ENCODE measurements at regions not wholly inside any gene's neighbourhood (a gene's known extent, or its start where the extent isn't known, plus 50 kb on each side); places are given as distances from the start of the nearest gene placed in this dataset.
"Not testable (repeated sequence)": the region's sequence is repeated elsewhere in the genome, so short reads cannot be mapped to it uniquely, and the experiment has no call there.

GRCh38 chr17:73912373-73912746 is 268.1 kb upstream of the SDK2 start:
- Histone ChIP-seq H3K9me3 (ENCODE audit: control insufficient read depth in 5 of 5, low read length in 5 of 5) (peaks cover 3 to 22% (median 10%) of the 10 kb centered on the region in 5 donors), H3K27me3 (ENCODE audit: control insufficient read depth in 5 of 5, insufficient read depth in 4 of 5, low read length in 5 of 5) (peaks cover 8 to 20% (median 13%) of the 10 kb centered on the region in 5 donors), H3K36me3 (ENCODE audit: control insufficient read depth in 5 of 5, insufficient read depth in 5 of 5, low read length in 5 of 5) (no peaks in the 10 kb centered on the region)

GRCh38 chr17:73914536-73915274 is 270.5 kb upstream of the SDK2 start:
- Histone ChIP-seq H3K36me3 (ENCODE audit: control insufficient read depth in 5 of 5, insufficient read depth in 5 of 5, low read length in 5 of 5) (no peaks in the 10 kb centered on the region), H3K4me3 (ENCODE audit: low read depth in 1 of 5, low read length in 5 of 5) (peak overlapping the region in 1 of 5 donors; percentile 2), H3K9ac (ENCODE audit: low read length in 5 of 5) (no peak overlapping the region), H3K9me3 (ENCODE audit: control insufficient read depth in 5 of 5, low read length in 5 of 5) (peaks cover 3 to 22% (median 10%) of the 10 kb centered on the region in 5 donors), H3K27me3 (ENCODE audit: control insufficient read depth in 5 of 5, insufficient read depth in 4 of 5, low read length in 5 of 5) (peaks cover 5 to 12% (median 8%) of the 10 kb centered on the region in 5 donors), H3K4me1 (ENCODE audit: control insufficient read depth in 5 of 5, insufficient read depth in 5 of 5, low read length in 5 of 5) (no peaks in the 10 kb centered on the region), H3K27ac (ENCODE audit: low read depth, low read length) (no peak overlapping the region)

More at GRCh38 chr17:73912373-73912746, 268.1 kb upstream of the SDK2 start:
- H3K9ac ChIP-seq (ENCODE audit: low read length in 5 of 5): no peak overlapping the region
- H3K4me1 ChIP-seq (ENCODE audit: control insufficient read depth in 5 of 5, insufficient read depth in 5 of 5, low read length in 5 of 5): no peaks in the 10 kb centered on the region
- H3K27ac ChIP-seq (ENCODE audit: low read depth, low read length): no peak overlapping the region
- H3K4me3 ChIP-seq (ENCODE audit: low read depth in 1 of 5, low read length in 5 of 5): no peak overlapping the region

GRCh38 chr17:73919033-73919432 is 274.8 kb upstream of the SDK2 start:
- H3K27ac ChIP-seq (ENCODE audit: low read depth, low read length); H3K4me1 ChIP-seq (ENCODE audit: control insufficient read depth in 5 of 5, insufficient read depth in 5 of 5, low read length in 5 of 5); H3K36me3 ChIP-seq (ENCODE audit: control insufficient read depth in 5 of 5, insufficient read depth in 5 of 5, low read length in 5 of 5); H3K4me3 ChIP-seq (ENCODE audit: low read depth in 1 of 5, low read length in 5 of 5); H3K9ac ChIP-seq (ENCODE audit: low read length in 5 of 5); H3K27me3 ChIP-seq (ENCODE audit: control insufficient read depth in 5 of 5, insufficient read depth in 4 of 5, low read length in 5 of 5): not testable (repeated sequence)
- peaks cover 3 to 26% (median 10%) of the 10 kb centered on the region in 5 donors for H3K9me3 ChIP-seq (ENCODE audit: control insufficient read depth in 5 of 5, low read length in 5 of 5)

- peaks cover 0 to 3% (median 0%) of the 10 kb centered on the region in 5 donors for H3K27me3 ChIP-seq (ENCODE audit: control insufficient read depth in 5 of 5, insufficient read depth in 4 of 5, low read length in 5 of 5)
- no peaks in the 10 kb centered on the region for H3K36me3 ChIP-seq (ENCODE audit: control insufficient read depth in 5 of 5, insufficient read depth in 5 of 5, low read length in 5 of 5)
Observed at GRCh38 chr17:73921306-73921705, 277.1 kb upstream of the SDK2 start.

GRCh38 chr17:73924114-73924908 is 279.2 kb upstream of the RPL38 start:
- H3K27ac ChIP-seq (ENCODE audit: low read depth, low read length): no peak overlapping the region
- no peaks in the 10 kb centered on the region for H3K4me1 ChIP-seq (ENCODE audit: control insufficient read depth in 5 of 5, insufficient read depth in 5 of 5, low read length in 5 of 5)
- no peak overlapping the region for H3K9ac ChIP-seq (ENCODE audit: low read length in 5 of 5)
- H3K4me3 ChIP-seq (ENCODE audit: low read depth in 1 of 5, low read length in 5 of 5): peak overlapping the region in 1 of 5 donors; percentile 19
- H3K9me3 ChIP-seq (ENCODE audit: control insufficient read depth in 5 of 5, low read length in 5 of 5): peaks cover 3 to 18% (median 5%) of the 10 kb centered on the region in 5 donors
- H3K27me3 ChIP-seq (ENCODE audit: control insufficient read depth in 5 of 5, insufficient read depth in 4 of 5, low read length in 5 of 5): peaks cover 0 to 3% (median 0%) of the 10 kb centered on the region in 5 donors
- no peaks in the 10 kb centered on the region for H3K36me3 ChIP-seq (ENCODE audit: control insufficient read depth in 5 of 5, insufficient read depth in 5 of 5, low read length in 5 of 5)

More at GRCh38 chr17:73921306-73921705, 277.1 kb upstream of the SDK2 start:
- no peak overlapping the region for H3K9ac ChIP-seq (ENCODE audit: low read length in 5 of 5)
- no peak overlapping the region for H3K4me3 ChIP-seq (ENCODE audit: low read depth in 1 of 5, low read length in 5 of 5)
- H3K9me3 ChIP-seq (ENCODE audit: control insufficient read depth in 5 of 5, low read length in 5 of 5): peaks cover 0 to 9% (median 5%) of the 10 kb centered on the region in 5 donors
- no peak overlapping the region for H3K27ac ChIP-seq (ENCODE audit: low read depth, low read length)
- H3K4me1 ChIP-seq (ENCODE audit: control insufficient read depth in 5 of 5, insufficient read depth in 5 of 5, low read length in 5 of 5): no peaks in the 10 kb centered on the region

GRCh38 chr17:73924909-73925186 is 278.6 kb upstream of the RPL38 start:
- H3K36me3 ChIP-seq (ENCODE audit: control insufficient read depth in 5 of 5, insufficient read depth in 5 of 5, low read length in 5 of 5): no peaks in the 10 kb centered on the region
- no peak overlapping the region for H3K4me3 ChIP-seq (ENCODE audit: low read depth in 1 of 5, low read length in 5 of 5)
- no peak overlapping the region for H3K27ac ChIP-seq (ENCODE audit: low read depth, low read length)
- no peak overlapping the region for H3K9ac ChIP-seq (ENCODE audit: low read length in 5 of 5)
- peaks cover 0 to 3% (median 0%) of the 10 kb centered on the region in 5 donors for H3K27me3 ChIP-seq (ENCODE audit: control insufficient read depth in 5 of 5, insufficient read depth in 4 of 5, low read length in 5 of 5)
- no peaks in the 10 kb centered on the region for H3K4me1 ChIP-seq (ENCODE audit: control insufficient read depth in 5 of 5, insufficient read depth in 5 of 5, low read length in 5 of 5)
- peaks cover 3 to 18% (median 5%) of the 10 kb centered on the region in 5 donors for H3K9me3 ChIP-seq (ENCODE audit: control insufficient read depth in 5 of 5, low read length in 5 of 5)

DNA sequence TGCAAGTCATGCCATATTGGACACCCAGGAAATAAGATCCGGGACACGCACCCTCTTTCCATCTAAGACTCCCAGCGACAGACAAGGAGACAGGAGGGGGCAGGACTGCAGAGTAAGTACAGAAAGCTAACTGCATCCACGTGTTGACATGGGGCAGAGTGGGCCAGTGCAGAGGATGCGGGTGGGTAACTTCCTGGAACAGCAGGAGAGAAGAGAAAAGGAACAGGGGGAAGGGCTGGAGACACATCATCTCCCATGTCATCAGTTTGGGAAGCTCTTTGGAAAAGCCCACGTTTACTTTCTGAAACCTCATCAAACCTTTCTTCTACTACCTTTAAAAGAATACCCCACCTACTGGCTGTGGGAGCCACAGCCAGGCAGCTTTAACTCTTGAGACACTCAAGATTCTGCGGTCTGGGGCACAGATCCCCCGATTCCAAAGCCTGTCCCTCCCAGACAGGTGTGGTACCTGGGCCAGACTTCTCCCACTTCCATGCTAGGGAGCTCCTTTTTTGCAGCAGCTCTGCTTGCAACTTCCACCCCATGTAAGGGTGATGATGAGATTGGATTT is 273.5 kb upstream of the RPL38 start:
- Histone ChIP-seq H3K36me3 (ENCODE audit: control insufficient read depth in 5 of 5, insufficient read depth in 5 of 5, low read length in 5 of 5) (no peaks in the 10 kb centered on the region), H3K27ac (ENCODE audit: low read depth, low read length) (no peak overlapping the region), H3K9ac (ENCODE audit: low read length in 5 of 5) (no peak overlapping the region), H3K4me1 (ENCODE audit: control insufficient read depth in 5 of 5, insufficient read depth in 5 of 5, low read length in 5 of 5) (no peaks in the 10 kb centered on the region), H3K27me3 (ENCODE audit: control insufficient read depth in 5 of 5, insufficient read depth in 4 of 5, low read length in 5 of 5) (peaks cover 0 to 5% (median 2%) of the 10 kb centered on the region in 5 donors), H3K9me3 (ENCODE audit: control insufficient read depth in 5 of 5, low read length in 5 of 5) (peaks cover 0 to 9% (median 3%) of the 10 kb centered on the region in 5 donors), H3K4me3 (ENCODE audit: low read depth in 1 of 5, low read length in 5 of 5) (no peak overlapping the region)

- no peaks in the 10 kb centered on the region for H3K4me1 ChIP-seq (ENCODE audit: control insufficient read depth in 5 of 5, insufficient read depth in 5 of 5, low read length in 5 of 5)
- H3K27me3 ChIP-seq (ENCODE audit: control insufficient read depth in 5 of 5, insufficient read depth in 4 of 5, low read length in 5 of 5): peaks cover 0 to 5% (median 2%) of the 10 kb centered on the region in 5 donors
Observed at GRCh38 chr17:73932216-73932749, 271.2 kb upstream of the RPL38 start.

GRCh38 chr17:73933164-73933766 is 270.2 kb upstream of the RPL38 start:
- Histone ChIP-seq H3K4me1 (ENCODE audit: control insufficient read depth in 5 of 5, insufficient read depth in 5 of 5, low read length in 5 of 5) (no peaks in the 10 kb centered on the region), H3K36me3 (ENCODE audit: control insufficient read depth in 5 of 5, insufficient read depth in 5 of 5, low read length in 5 of 5) (no peaks in the 10 kb centered on the region), H3K9ac (ENCODE audit: low read length in 5 of 5) (no peak overlapping the region), H3K27ac (ENCODE audit: low read depth, low read length) (no peak overlapping the region), H3K9me3 (ENCODE audit: control insufficient read depth in 5 of 5, low read length in 5 of 5) (peaks cover 0 to under 1% (median 0%) of the 10 kb centered on the region in 5 donors), H3K27me3 (ENCODE audit: control insufficient read depth in 5 of 5, insufficient read depth in 4 of 5, low read length in 5 of 5) (peaks cover 0 to 5% (median 3%) of the 10 kb centered on the region in 5 donors), H3K4me3 (ENCODE audit: low read depth in 1 of 5, low read length in 5 of 5) (no peak overlapping the region)

More at GRCh38 chr17:73932216-73932749, 271.2 kb upstream of the RPL38 start:
- H3K4me3 ChIP-seq (ENCODE audit: low read depth in 1 of 5, low read length in 5 of 5): no peak overlapping the region
- peaks cover 0 to 9% (median 3%) of the 10 kb centered on the region in 5 donors for H3K9me3 ChIP-seq (ENCODE audit: control insufficient read depth in 5 of 5, low read length in 5 of 5)
- no peaks in the 10 kb centered on the region for H3K36me3 ChIP-seq (ENCODE audit: control insufficient read depth in 5 of 5, insufficient read depth in 5 of 5, low read length in 5 of 5)
- H3K27ac ChIP-seq (ENCODE audit: low read depth, low read length): no peak overlapping the region
- H3K9ac ChIP-seq (ENCODE audit: low read length in 5 of 5): no peak overlapping the region

Data from subcutaneous abdominal adipose tissue (tissue), 5 donors.